ENCODE measurements at regions not wholly inside any gene's neighbourhood (a gene's known extent, or its start where the extent isn't known, plus 50 kb on each side); places are given as distances from the start of the nearest gene placed in this dataset.

DNA sequence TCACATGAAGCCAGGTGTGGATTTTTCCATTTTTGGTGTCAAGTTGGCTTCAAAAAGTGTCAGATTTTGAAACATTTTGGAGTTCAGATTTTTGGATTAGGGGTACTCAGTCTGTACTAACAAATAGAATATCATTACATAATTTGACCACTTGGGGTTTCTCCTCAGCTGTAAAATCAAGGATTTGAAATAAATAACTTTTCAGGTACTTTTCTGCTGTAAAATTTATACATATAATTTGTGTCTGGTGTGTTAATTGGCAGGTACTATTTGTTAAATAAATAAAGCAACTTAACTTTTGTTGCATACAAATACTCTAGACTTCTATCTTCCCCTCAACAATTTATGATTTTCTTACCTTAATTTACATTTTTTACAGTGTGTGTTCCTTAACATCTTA is 234.1 kb upstream of the PRICKLE1 start:
- TF ChIP-seq POLR2AphosphoS5 (IDR thresholded peaks at IDR 0.05) (no peak), EP300 (conservative IDR thresholded peaks at IDR 0.05; ENCODE audit: poor library complexity, severe bottlenecking) (no peak), RAD21 (conservative IDR thresholded peaks at IDR 0.05) (no peak), TAF1 (IDR thresholded peaks at IDR 0.05; ENCODE audit: low read depth) (no peak)
- TF ChIP-seq, protein P1, sequence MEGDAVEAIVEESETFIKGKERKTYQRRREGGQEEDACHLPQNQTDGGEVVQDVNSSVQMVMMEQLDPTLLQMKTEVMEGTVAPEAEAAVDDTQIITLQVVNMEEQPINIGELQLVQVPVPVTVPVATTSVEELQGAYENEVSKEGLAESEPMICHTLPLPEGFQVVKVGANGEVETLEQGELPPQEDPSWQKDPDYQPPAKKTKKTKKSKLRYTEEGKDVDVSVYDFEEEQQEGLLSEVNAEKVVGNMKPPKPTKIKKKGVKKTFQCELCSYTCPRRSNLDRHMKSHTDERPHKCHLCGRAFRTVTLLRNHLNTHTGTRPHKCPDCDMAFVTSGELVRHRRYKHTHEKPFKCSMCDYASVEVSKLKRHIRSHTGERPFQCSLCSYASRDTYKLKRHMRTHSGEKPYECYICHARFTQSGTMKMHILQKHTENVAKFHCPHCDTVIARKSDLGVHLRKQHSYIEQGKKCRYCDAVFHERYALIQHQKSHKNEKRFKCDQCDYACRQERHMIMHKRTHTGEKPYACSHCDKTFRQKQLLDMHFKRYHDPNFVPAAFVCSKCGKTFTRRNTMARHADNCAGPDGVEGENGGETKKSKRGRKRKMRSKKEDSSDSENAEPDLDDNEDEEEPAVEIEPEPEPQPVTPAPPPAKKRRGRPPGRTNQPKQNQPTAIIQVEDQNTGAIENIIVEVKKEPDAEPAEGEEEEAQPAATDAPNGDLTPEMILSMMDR (IDR thresholded peaks at IDR 0.05; ENCODE audit: poor library complexity, severe bottlenecking) = no peak
- TF ChIP-seq, protein P2, sequence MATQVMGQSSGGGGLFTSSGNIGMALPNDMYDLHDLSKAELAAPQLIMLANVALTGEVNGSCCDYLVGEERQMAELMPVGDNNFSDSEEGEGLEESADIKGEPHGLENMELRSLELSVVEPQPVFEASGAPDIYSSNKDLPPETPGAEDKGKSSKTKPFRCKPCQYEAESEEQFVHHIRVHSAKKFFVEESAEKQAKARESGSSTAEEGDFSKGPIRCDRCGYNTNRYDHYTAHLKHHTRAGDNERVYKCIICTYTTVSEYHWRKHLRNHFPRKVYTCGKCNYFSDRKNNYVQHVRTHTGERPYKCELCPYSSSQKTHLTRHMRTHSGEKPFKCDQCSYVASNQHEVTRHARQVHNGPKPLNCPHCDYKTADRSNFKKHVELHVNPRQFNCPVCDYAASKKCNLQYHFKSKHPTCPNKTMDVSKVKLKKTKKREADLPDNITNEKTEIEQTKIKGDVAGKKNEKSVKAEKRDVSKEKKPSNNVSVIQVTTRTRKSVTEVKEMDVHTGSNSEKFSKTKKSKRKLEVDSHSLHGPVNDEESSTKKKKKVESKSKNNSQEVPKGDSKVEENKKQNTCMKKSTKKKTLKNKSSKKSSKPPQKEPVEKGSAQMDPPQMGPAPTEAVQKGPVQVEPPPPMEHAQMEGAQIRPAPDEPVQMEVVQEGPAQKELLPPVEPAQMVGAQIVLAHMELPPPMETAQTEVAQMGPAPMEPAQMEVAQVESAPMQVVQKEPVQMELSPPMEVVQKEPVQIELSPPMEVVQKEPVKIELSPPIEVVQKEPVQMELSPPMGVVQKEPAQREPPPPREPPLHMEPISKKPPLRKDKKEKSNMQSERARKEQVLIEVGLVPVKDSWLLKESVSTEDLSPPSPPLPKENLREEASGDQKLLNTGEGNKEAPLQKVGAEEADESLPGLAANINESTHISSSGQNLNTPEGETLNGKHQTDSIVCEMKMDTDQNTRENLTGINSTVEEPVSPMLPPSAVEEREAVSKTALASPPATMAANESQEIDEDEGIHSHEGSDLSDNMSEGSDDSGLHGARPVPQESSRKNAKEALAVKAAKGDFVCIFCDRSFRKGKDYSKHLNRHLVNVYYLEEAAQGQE (IDR thresholded peaks at IDR 0.05; ENCODE audit: borderline replicate concordance) = no peak
